ENCODE measurements at regions not wholly inside any gene's neighbourhood (a gene's known extent, or its start where the extent isn't known, plus 50 kb on each side); places are given as distances from the start of the nearest gene placed in this dataset.

DNA sequence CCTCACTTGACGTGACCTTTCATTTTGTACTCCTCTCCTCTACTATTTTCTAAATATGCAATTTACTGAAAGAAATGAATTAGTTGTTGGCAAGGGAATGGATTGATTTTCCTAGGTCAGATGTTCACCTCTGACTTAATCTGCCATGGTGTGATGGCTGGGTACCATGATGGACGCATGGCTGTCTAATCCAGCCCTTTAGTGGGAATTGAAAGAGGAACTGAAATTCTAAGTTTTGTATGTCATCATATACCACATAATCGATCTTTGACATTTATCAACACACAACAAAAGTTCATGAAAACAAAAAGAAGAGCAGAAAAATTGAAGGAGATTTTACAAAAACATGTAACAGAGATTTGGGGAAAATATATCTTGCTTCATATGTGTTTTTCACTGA is 331.3 kb upstream of the SNX7 start:
- DNase-seq (ENCODE audit: low spot score), result no peak

DNA sequence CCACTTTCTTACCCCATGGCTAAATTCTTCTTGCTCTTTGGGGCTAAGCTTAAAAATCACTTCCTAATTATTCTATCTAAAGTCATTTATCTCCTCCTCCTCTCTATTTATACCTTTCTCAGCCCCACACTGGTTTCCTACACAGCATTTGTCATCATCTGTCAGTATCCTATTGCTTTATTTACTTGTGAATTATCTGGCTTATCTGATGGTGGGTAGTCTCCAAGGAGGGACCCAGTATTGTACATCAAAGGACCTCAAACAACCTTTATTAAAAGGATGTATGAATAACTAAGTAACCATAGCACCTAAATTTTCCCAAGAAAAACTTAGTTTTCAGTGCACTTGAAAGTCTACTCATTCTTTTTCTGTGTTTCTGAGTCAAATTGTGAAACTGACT is 332.7 kb upstream of the SNX7 start:
- DNase-seq (ENCODE audit: low spot score), result no peak

DNA sequence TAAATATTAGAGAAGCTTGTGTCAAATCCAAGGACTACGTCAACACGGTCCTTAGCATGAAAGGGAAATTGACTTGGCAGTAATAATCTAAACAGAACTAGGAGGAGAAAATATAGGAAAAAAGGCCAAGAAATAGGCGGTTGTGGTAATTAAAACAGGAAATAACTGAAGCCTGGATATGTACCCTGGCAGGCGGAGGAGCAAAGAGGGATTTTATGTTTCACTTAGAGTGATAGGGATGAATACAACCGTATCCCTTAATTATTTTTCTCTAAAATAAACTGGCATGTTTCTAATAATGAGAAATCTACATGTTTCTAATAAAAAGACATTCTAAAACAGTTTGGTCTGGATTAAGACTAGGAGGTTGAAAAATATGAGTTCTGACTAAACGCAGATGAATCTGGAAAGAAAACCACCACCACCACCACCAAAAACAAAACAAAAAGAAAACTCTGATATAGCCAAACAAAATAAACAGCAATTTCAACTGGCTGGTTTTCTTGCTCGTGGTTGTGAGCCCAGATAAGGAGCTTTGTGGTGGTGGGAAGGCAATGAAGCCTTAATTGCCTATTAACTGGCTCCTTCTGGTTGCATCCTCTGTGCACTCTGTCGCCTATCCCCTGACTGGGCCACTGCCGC is 334.2 kb upstream of the SNX7 start:
- DNase-seq (ENCODE audit: low spot score), result peak; percentile 20

DNA sequence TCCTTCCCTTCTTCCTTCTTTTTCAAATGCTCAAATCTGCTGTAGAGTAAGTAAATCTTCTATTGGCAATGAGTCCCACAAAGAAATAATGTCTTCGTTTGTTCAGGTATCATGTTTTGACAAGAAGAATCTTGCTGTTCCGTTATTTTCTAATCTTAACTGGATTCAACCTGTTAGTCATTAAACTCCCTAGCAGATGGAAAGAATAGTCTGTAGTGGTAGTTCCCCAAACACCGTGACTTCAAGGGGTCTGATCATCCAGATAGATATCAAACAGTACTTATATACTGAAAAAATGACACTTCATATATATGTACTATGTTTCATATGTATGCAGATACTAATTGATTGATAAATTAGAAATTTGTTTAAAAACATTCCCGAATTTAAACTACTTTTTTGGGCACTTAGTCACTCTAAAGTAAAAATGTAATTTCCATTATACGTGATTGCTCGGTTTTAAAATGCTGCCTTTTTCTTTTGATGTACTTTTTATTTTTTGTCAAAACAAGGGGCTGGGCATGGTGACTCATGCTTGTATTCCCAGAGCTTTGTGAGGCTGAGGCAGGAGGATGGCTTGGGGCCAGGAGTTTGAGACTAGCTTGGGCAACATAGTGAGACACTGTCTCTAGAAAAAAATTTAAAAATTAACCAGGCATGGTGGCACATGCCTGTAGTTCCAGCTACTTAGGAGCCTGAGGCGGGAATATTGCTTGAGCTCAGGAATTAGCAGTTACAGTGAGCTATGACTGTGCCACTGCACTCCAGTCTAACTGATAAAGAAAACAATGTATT is 335.7 kb upstream of the SNX7 start:
- DNase-seq (ENCODE audit: low spot score), result no peak

- peak; percentile 79 for DNase-seq (ENCODE audit: low spot score)
Measured at GRCh38 chr1:98323906-98324358, 337.6 kb upstream of the SNX7 start.

- DNase-seq (ENCODE audit: low spot score), result peak; percentile 77
Measured at GRCh38 chr1:98323388-98323787, 338.1 kb upstream of the SNX7 start.

DNA sequence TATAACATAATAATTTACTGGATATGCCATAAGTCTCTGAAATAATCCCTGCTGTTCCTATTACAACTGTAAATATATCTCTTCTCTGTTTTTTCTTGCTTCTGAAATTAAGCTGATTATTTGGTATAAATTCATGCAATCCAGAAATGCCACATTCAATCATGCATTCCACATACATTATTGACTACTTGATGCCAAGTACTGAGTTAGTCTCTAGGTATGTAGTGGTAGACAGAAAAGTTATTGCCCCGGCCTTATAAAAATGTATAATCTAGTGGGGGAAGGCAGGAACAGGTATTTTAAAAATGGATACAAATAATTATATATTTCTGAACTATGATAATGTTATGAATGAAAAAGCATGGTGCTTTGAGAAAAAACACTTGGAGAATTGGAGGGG is 338.6 kb upstream of the SNX7 start:
- DNase-seq (ENCODE audit: low spot score), result no peak

DNA sequence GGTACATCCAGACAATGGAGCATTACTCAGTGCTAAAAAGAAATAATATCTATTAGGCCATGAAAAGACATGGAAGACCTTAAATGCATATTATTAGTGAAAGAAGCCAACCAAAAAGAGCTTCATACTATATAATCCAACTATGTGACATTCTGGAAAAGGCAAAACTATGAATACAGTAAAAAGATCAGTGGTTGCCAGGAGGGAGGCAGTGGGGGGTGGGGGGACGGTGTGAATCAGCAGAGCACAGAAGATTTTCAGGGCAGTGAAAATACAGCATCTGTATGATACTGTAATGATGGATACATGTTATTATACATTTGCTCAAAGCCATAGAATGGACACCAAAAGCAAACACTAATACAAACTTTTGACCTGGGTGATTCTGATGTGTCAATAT is 339.4 kb upstream of the SNX7 start:
- no peak for DNase-seq (ENCODE audit: low spot score)

- DNase-seq (ENCODE audit: low spot score), result no peak
Measured at GRCh38 chr1:98321191-98321590, 340.3 kb upstream of the SNX7 start.

DNA sequence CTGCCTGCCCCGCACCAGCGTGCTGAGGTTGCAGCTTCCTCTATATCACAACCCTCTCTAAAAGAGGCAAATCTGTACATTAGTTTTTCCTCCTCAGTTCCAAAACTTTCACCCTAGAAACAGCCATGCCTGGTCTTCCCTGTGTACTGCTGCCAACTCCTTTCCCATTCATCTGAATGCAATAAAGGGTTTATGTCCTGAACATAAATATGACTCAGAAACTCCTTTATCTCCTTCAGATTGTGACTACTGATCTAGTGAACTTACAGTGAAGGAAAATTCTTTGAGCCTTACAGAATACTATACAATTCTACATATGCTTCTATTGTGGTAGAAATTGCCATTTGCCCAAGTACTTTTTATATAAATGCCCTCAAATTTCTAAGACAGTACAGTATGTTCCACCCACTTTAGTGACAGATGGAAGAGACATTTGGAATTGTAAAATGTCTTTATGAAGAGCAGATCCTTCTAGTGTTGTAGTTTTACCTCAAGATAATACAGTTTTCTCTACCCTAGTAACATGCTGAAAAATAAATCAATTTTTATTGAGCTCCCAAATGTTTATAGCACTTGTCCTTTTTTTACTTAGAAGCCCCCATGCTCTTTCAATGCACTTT is 345.1 kb upstream of the SNX7 start:
- no peak for DNase-seq (ENCODE audit: low spot score)

GRCh38 chr1:98315309-98315708 is 346.2 kb upstream of the SNX7 start:
- peak; percentile 51 for DNase-seq (ENCODE audit: low spot score)

GRCh38 chr1:98314601-98315000 is 346.9 kb upstream of the SNX7 start:
- DNase-seq (ENCODE audit: low spot score), result no peak

DNA sequence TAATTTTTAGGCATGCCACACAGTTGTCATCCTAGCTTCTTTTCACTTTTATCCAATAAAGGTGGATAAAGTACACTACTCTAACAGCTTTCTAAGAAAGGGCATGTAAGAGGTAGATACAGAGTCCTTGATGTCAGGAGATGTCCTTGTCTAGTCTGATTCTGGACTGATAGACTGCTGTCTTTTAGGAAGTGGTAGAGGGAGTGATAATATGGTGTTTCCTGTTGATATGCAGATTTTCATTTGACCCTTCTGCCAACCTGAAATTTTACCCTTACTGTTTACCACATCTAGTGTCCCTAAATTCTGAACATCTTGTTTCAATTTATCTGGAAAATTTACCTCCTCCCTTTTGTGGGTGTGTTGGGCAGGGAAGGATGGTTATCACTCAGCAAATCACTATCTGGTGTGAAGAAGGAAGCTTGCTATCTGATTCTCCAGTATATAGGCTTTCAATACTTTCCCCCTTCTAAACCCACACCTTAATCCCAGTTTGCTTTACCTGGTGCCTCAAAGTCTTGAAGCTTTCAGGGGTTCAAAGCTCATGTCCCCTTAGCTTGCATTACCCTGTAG is 354.9 kb upstream of the SNX7 start:
- no peak for DNase-seq (ENCODE audit: low spot score)

- DNase-seq (ENCODE audit: low spot score), result no peak
Measured at GRCh38 chr1:98305362-98305761, 356.2 kb upstream of the SNX7 start.

DNA sequence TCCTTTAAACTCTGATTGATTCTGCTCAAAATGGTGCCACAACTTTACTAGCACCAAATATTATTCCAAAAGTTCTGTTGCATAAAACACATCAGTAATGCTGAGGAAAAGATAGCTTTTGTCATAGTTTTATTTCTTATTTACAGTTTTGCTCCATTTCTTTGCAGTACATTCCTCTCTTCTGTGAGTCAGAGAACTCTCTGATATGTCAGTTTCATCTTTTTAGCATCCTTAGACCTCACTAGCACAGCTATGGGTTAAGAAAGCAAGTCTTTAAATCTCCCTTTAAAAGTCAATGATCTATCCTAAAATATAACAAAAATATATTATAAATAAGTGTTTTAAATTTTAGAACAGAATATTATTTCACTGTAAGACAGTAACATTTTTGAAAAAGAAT is 356.6 kb upstream of the SNX7 start:
- peak; percentile 7 for DNase-seq (ENCODE audit: low spot score)

DNA sequence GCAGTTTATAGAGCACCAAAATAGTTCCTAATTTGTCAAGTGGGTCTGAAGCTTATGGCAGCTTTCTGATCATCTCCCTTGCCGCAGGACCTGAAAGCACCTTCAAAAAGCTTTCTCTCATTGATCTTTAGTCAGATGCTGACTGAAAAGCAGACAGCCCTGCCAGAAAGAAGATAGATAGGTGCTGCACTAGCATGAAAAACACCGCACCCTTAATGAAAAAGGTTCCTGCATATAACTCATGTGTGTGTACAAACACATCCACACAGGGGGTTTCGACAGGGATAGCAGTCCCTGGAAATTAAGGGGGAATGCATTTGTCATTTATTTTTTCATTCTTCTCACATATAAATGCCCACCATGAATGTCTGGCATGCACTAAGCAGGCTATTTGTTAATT is 361.7 kb upstream of the SNX7 start:
- DNase-seq (ENCODE audit: low spot score), result no peak

DNA sequence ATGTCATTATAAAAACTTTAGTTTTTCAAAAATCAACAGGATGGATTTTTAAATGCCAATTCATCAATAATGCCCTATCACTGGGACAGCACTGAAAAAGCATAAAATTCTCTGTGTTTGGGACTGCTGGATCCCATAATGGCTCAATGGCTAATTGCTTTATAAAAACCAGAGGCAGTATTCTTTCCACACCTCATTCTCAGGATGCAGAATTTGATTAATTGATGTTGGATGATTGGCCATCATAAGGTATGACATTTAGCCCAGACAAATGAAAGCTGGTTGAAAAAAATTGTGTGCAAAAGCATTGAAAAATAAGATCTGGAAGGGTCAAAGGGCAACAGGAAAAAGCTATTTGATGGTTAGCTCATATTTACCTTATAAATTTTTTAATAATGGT is 362.2 kb upstream of the SNX7 start:
- DNase-seq (ENCODE audit: low spot score), result no peak

DNA sequence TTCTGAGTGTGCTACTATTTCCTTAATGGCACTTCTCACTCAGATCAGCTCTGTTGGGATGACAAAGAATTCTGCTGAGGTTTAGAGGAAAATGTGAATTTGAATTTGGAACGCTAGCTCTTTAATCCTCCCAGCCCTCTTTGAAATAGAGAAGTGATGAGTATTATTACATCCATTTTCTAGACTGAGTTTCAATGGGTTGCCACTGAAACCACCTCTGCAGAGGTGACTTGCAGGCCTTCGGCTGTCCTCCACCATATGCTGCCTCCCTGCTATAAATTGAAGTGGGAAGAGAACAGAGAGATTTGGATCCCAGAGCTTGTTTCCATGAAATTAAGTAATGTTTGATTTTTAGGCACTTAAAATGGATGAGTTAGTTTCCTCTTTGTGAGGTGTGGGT is 363.2 kb upstream of the SNX7 start:
- no peak for DNase-seq (ENCODE audit: low spot score)

DNA sequence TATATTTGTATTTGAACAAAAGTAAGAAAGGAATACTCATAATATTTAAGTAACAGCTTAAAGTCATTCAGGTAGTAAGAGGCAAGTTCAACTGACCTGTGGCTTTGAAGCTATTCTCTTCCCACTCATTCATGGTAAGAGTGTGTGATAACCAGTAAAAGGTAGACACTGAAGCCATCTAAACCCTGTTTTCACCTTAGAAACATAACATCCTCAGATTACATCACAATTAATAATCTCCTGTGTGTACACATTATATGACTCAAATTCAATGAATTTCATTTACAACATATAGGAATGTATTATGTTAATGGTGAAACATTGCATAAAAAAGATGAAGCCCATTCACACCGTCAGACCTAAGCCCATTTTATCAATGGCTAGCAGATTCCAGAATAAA is 364.8 kb upstream of the SNX7 start:
- DNase-seq (ENCODE audit: low spot score), result no peak

DNA sequence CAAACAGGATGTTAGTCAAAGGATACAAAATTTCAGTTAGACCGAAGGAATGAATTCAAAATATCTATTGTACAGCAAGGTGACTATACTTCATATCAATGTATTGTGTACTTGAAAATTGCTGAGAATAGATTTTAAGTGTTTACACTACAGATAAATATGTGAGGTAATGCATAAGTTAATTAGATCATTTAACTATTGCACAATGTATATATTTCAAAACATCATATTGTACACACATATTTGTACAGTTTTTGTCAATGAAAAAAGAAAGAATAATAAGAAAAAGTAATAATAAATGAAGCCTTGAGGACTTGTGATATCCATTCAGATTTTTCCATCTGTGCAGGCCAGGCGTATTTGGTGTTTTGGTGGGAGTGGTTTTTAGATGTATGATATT is 367.4 kb upstream of the SNX7 start:
- DNase-seq (ENCODE audit: low spot score), result no peak

- DNase-seq (ENCODE audit: low spot score), result no peak
Measured at GRCh38 chr1:98292994-98293393, 368.5 kb upstream of the SNX7 start.

GRCh38 chr1:98289311-98289710 is 368.5 kb upstream of the DPYD start:
- DNase-seq (ENCODE audit: low spot score), result no peak

DNA sequence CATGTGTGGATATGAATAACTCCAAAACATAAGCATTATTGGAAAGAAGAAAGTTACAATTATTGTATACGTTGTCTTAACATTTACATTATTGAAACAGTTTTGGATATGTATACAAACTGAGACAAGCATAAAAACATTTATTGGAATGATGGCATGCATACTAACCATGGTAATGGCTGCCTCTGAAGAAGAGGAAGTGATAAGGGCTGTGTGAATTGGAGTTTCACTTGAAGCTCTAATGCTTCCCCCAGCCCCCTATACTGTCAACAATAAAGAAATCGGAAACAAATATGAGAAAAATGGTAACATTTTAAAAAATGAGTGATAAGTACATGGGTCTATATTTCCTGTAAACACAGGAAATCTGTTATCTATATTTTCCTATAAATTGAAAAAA is 367.7 kb upstream of the DPYD start:
- no peak for DNase-seq (ENCODE audit: low spot score)
